OCI-LY3 (cell line): ENCODE measurements at regions not wholly inside any gene's neighbourhood (a gene's known extent, or its start where the extent isn't known, plus 50 kb on each side); places are given as distances from the start of the nearest gene placed in this dataset.

Source experiments
- H2AFZ ChIP-seq: fragments of 200-600, 300-600 bp; shearing (Covaris generic); 2 replicates; pipeline ENCODE4 v1.6.0; 2014; ENCODE audit warnings: antibody characterized with exemption, low read depth, low read length
- H3K27ac ChIP-seq: fragments of 200-600, 300-600 bp; sonication (generic); 2 replicates; pipeline ENCODE4 v1.5.1; 2014; ENCODE audit warnings: mild to moderate bottlenecking, low read length, moderate library complexity, mixed read lengths
- H3K27me3 ChIP-seq: fragments of 200-600, 300-600 bp; sonication (generic); 2 replicates; pipeline ENCODE4 v1.6.1; 2014; ENCODE audit warnings: low read depth, low read length, mixed read lengths
- H3K36me3 ChIP-seq: fragments of 200-600, 300-600 bp; sonication (generic); replicated peaks from 2 replicates; pipeline ENCODE3; 2014; ENCODE audit warnings: low read depth, low read length, mixed read lengths
- H3K4me1 ChIP-seq: fragments of 300-600, 200-600 bp; sonication (generic); 2 replicates; pipeline ENCODE4 v1.6.1; 2014; ENCODE audit warnings: low read length, mixed read lengths
- H3K4me2 ChIP-seq: fragments of 200-600, 300-600 bp; sonication (generic); 2 replicates; pipeline ENCODE4 v1.6.1; 2014; ENCODE audit warnings: low read length, mixed read lengths
- H3K4me3 ChIP-seq: fragments of 300-600, 200-600 bp; sonication (generic); 2 replicates; pipeline ENCODE4 v1.5.1; 2014; ENCODE audit warnings: antibody characterized with exemption, mild to moderate bottlenecking, low read length, moderate library complexity
- H3K79me2 ChIP-seq: fragments of 300-600, 200-600 bp; shearing (Covaris generic); 2 replicates; pipeline ENCODE4 v1.6.1; 2014; ENCODE audit warnings: mild to moderate bottlenecking, low read length, mixed read lengths
- H3K9ac ChIP-seq: fragments of 300-600, 200-600 bp; shearing (Covaris generic); 2 replicates; pipeline ENCODE4 v1.6.0; 2014; ENCODE audit warnings: mild to moderate bottlenecking, low read length, moderate library complexity
- H3K9me3 ChIP-seq: fragments of 200-600, 300-600 bp; shearing (Covaris generic); 2 replicates; pipeline ENCODE4 v1.6.1; 2014; ENCODE audit warnings: low read length, mixed read lengths; ENCODE audit not compliant: insufficient read depth
- H4K20me1 ChIP-seq: fragments of 200-600, 300-600 bp; sonication (generic); 2 replicates; pipeline ENCODE4 v1.6.1; 2016; ENCODE audit warnings: low read length, mixed read lengths; ENCODE audit not compliant: insufficient read depth
- EZH2phosphoT487 ChIP-seq: fragments of 200-600 bp; shearing (Covaris generic); IDR thresholded peaks from 2 replicates; pipeline ENCODE4 v1.6.1; 2018; ENCODE audit warnings: antibody characterized with exemption, mixed run types, low read depth
- TF ChIP-seq, protein P1 (sequence below): fragments of 200-600, 300-600 bp; sonication (generic); IDR thresholded peaks from 2 replicates; pipeline ENCODE4 v1.5.1; 2014; ENCODE audit warnings: antibody characterized with exemption, low read length, low read depth

DNA sequence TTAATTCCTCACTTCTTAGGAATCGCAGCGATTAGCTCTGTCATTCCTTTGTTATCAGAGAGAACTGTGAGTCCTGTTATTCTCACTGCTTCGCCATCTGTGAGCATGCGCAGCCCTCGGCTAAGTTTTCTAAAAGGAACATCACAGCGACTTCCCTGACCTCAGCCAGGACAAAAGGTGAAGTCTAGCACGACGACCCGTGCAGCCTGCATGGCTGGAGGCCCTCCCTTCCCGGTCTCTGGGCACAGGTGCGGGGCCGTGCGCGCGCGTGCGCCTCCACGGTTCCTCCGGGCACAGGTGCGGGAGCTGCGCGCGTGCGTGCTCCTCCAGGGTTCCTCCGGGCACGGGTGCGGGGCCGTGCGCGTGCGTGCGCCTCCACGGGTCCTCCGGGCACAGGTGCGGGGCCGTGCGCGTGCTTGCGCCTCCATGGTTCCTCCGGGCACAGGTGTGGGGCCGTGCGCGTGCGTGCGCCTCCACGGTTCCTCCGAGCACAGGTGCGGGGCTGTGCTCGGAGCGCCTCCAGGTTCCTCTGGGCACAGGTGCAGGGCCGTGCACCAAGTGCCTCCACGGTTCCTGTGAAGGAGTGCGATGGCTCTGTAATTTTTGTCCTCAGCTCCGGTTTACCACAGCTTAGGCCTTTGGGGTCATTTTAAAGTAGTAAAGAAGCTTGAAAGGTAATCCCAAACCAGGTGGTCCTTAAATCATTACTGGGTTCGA is 212.3 kb downstream of the ERMARD start:
- no peaks in the 10 kb centered on the region for H3K27me3 ChIP-seq

DNA sequence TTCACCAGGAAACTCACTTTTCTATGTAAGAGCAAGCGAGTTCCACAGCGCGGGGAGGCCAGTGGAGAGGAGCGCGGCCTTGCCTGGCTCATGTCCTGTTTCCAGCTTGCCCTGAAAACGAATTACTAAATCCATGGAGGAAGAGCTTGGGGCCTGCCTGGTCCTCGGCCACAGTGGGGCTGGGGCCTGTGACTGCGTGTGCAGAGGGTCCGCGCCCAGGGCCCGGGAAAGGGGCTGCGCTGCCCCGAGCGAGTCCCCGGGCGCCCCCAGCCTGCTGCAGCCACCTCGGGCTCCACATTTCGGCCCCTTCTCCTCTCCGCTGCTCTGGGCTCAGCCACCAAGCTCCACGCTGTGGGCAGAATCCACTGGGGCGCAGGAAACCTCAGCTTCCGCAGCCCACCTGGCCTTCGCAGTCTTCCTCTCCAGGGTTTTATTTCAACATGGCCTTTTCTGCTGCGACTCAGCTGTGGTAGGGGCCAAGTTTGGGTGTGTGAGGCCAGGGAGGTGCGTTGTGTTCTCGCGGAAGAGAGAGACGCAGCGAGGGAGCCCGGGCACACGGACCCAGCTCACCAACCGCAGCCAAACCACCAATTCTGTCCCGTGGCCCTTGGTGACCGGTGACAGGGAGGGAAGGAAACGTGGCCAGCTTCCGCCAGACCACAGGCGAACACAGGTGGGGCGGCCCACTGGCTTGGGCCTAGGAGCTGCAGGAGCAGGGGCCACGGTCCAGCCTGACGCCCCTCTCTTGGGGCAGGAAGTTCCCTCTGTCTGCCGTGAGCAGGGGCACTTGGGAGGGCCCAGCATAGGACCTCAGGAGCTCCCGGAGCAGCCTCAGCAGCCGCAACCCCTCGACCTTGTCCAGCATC is 211.4 kb downstream of the ERMARD start:
- Histone ChIP-seq H3K4me3 (no peak overlapping the region), H3K9me3 (no peaks in the 10 kb centered on the region), H2AFZ (no peak overlapping the region), H3K4me1 (no peaks in the 10 kb centered on the region), H3K9ac (no peak overlapping the region), H3K79me2 (no peaks in the 10 kb centered on the region), H3K27ac (no peak overlapping the region), H3K4me2 (no peak overlapping the region), H3K36me3 (no peaks in the 10 kb centered on the region), H4K20me1 (no peaks in the 10 kb centered on the region), H3K27me3 (no peaks in the 10 kb centered on the region)
- TF ChIP-seq, protein P1, sequence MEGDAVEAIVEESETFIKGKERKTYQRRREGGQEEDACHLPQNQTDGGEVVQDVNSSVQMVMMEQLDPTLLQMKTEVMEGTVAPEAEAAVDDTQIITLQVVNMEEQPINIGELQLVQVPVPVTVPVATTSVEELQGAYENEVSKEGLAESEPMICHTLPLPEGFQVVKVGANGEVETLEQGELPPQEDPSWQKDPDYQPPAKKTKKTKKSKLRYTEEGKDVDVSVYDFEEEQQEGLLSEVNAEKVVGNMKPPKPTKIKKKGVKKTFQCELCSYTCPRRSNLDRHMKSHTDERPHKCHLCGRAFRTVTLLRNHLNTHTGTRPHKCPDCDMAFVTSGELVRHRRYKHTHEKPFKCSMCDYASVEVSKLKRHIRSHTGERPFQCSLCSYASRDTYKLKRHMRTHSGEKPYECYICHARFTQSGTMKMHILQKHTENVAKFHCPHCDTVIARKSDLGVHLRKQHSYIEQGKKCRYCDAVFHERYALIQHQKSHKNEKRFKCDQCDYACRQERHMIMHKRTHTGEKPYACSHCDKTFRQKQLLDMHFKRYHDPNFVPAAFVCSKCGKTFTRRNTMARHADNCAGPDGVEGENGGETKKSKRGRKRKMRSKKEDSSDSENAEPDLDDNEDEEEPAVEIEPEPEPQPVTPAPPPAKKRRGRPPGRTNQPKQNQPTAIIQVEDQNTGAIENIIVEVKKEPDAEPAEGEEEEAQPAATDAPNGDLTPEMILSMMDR = no peak
- no peak for TF ChIP-seq EZH2phosphoT487

More for the DNA sequence above, 212.3 kb downstream of the ERMARD start:
- H3K79me2 ChIP-seq = no peaks in the 10 kb centered on the region
- no peaks in the 10 kb centered on the region for H3K4me1 ChIP-seq
- H2AFZ ChIP-seq = no peak overlapping the region
- TF ChIP-seq, protein P1 = no peak
- no peak for TF ChIP-seq EZH2phosphoT487
- H4K20me1 ChIP-seq = no peaks in the 10 kb centered on the region
- H3K27ac ChIP-seq = no peak overlapping the region
- H3K36me3 ChIP-seq = no peaks in the 10 kb centered on the region
- H3K9ac ChIP-seq = no peak overlapping the region
- no peak overlapping the region for H3K4me3 ChIP-seq
- H3K4me2 ChIP-seq = no peak overlapping the region
- no peaks in the 10 kb centered on the region for H3K9me3 ChIP-seq

DNA sequence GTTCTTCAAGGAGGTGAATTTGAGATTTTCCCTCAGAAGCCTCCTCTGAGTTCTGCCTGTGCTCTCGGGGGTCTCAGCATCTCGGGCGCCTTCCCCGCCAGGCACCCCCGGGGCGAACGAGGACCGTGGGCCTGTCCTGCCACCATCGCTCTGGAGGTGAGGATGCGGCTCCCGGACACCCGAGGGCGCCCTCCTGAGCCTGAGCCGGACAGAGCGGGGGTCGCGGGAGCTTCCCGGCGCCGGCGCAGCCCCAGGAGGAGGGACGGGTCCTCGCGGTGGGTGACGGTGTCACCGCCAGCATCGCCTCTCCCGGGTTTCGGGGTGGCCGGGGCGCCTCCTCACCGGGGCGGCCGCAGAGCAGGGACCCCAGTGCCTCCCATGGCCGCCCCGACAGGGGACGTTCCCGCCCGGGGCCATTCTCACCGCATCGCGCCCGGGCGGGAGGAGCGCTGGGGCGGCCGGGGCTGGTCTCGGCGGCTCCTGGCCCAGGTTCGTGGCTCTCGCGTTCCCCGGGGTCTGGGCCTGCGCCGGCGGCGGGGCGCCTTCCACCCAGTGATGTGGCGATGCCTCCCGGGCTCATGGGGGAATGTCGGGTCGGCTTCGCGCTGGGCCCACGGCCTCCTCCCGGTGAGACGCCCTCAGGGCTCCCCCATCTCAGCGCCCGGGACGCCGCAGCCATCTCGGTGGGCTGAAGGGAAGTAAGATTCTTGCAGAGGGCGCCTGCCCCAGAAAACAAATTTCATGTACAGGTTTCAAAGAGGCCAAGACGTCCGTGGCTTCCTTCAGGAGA is 210.5 kb downstream of the ERMARD start:
- no peaks in the 10 kb centered on the region for H3K9me3 ChIP-seq
- H3K4me1 ChIP-seq = no peaks in the 10 kb centered on the region
- H3K4me2 ChIP-seq = no peak overlapping the region

More for the DNA sequence above, 210.5 kb downstream of the ERMARD start:
- no peaks in the 10 kb centered on the region for H4K20me1 ChIP-seq
- H3K27ac ChIP-seq = no peak overlapping the region
- H3K36me3 ChIP-seq = no peaks in the 10 kb centered on the region
- H3K9ac ChIP-seq = no peak overlapping the region
- H3K79me2 ChIP-seq = no peaks in the 10 kb centered on the region
- TF ChIP-seq EZH2phosphoT487 = no peak
- TF ChIP-seq, protein P1 = no peak
- H3K4me3 ChIP-seq = no peak overlapping the region
- H3K27me3 ChIP-seq = no peaks in the 10 kb centered on the region
- no peak overlapping the region for H2AFZ ChIP-seq
